Uterus (tissue), 2 donors: ENCODE measurements at regions not wholly inside any gene's neighbourhood (a gene's known extent, or its start where the extent isn't known, plus 50 kb on each side); places are given as distances from the start of the nearest gene placed in this dataset.

ENCODE experiments used
- POLR2A ChIP-seq, 2 donors: fragments of 450-650 bp; IDR thresholded peaks; one replicate each; pipeline ENCODE4 v1.6.1; 2016; ENCODE audit warnings: antibody characterized with exemption in 2 of 2, mild to moderate bottlenecking in 1 of 2, moderate library complexity in 1 of 2
- TF ChIP-seq, protein P1 (sequence below), 4 experiments: fragments of 200-600 bp in 2 of 4; fragments of 450-650 bp in 2 of 4; sonication (generic) in 2 of 4; IDR thresholded peaks; one replicate each; pipeline ENCODE4 v1.5.1; 2016 to 2019; ENCODE audit warnings: antibody characterized with exemption in 4 of 4, mild to moderate bottlenecking in 2 of 4, moderate library complexity in 1 of 4

DNA sequence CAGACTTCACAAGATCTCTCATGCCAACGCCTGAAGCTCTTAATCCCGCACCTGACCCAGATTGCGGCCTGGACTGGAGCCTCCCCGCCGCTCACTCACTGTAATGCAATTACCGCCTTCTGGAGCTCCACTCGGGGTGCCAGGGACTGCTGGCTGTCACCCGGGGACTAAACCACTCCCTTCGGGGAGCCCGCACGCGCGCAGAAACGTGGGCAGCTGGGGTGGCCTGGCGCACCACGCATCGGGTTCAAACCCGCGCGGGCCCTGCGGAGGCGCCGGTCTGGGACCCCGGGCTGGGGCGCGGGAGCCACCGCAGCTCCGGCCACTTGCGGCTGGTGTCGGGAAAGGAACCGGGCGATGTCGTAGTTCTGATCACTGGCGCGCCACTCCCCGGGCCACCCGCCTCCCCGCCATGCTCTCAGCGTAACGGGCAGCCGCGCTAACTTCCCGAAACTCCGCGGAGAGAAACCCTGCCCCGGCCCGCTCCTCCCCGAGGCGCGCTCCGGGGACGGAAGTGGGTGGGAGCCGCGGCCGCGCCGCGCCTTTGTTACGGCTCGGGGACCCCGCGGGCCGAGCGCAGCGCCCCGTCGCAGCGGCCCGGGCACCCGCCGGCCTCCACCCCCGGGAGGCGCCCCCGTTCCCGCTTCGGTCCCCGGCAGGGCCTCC lies 100.3 kb upstream of the SVIL start:
- TF ChIP-seq, protein P1, sequence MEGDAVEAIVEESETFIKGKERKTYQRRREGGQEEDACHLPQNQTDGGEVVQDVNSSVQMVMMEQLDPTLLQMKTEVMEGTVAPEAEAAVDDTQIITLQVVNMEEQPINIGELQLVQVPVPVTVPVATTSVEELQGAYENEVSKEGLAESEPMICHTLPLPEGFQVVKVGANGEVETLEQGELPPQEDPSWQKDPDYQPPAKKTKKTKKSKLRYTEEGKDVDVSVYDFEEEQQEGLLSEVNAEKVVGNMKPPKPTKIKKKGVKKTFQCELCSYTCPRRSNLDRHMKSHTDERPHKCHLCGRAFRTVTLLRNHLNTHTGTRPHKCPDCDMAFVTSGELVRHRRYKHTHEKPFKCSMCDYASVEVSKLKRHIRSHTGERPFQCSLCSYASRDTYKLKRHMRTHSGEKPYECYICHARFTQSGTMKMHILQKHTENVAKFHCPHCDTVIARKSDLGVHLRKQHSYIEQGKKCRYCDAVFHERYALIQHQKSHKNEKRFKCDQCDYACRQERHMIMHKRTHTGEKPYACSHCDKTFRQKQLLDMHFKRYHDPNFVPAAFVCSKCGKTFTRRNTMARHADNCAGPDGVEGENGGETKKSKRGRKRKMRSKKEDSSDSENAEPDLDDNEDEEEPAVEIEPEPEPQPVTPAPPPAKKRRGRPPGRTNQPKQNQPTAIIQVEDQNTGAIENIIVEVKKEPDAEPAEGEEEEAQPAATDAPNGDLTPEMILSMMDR (IDR thresholded peaks at IDR 0.05), result no peak
- TF ChIP-seq POLR2A (IDR thresholded peaks at IDR 0.05), result no peak
